Gastrocnemius medialis (tissue), 4 donors: ENCODE measurements at regions not wholly inside any gene's neighbourhood (a gene's known extent, or its start where the extent isn't known, plus 50 kb on each side); places are given as distances from the start of the nearest gene placed in this dataset.

Experiments used
- CTCF ChIP-seq, 5 experiments: fragments of 450-650 bp in 3 of 5; fragments of 200-600 bp in 2 of 5; sonication (generic) in 2 of 5; IDR thresholded peaks in 4 of 5; conservative IDR thresholded peaks in 1 of 5; 1 replicate in 4 of 5; 2 replicates in 1 of 5; pipeline ENCODE4 v1.5.1; 2016 to 2019; ENCODE audit warnings: antibody characterized with exemption in 5 of 5, mild to moderate bottlenecking in 3 of 5, moderate library complexity in 3 of 5
- POLR2A ChIP-seq, 2 donors: fragments of 450-650 bp; IDR thresholded peaks; one replicate each; pipeline ENCODE4 v1.6.1; 2017; ENCODE audit warnings: antibody characterized with exemption in 2 of 2, mild to moderate bottlenecking in 2 of 2, moderate library complexity in 2 of 2

- TF ChIP-seq CTCF (IDR thresholded peaks at IDR 0.05 in 4 of 5, conservative IDR thresholded peaks at IDR 0.05 in 1 of 5) (no peak), POLR2A (IDR thresholded peaks at IDR 0.05) (no peak)
These were observed 278.7 kb downstream of the FOXL1 start for GRCh38 chr16:86856946-86857586.
